NCI-H187 treated with DMSO at 0.1 percent for 48 hours (cell line): ENCODE measurements at regions not wholly inside any gene's neighbourhood (a gene's known extent, or its start where the extent isn't known, plus 50 kb on each side); places are given as distances from the start of the nearest gene placed in this dataset.

ENCODE experiments used
- DNase-seq: peaks from one replicate; lab custom pipeline; 2025; lab: John Stamatoyannopoulos, UW

DNA sequence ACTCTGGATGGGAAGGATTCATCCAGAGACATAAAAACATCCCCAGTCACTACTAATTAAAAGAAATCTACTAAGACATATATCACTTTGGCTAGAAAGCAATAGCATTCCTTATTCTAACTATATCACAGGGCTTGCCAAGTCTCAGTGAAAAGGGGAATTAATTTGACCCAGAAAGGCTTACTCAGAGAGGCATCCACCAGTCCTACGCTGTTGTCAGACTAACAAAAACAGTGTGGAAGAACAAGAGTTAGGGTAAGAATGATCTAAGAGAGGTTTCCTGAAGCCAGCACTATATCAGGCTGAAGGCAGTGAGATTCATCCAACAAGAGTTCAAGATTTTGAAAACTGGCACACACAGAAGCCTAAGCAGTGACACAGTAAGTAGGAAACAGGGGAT, 126.1 kb downstream of the GDAP2 start:
- no peak for DNase-seq

DNA sequence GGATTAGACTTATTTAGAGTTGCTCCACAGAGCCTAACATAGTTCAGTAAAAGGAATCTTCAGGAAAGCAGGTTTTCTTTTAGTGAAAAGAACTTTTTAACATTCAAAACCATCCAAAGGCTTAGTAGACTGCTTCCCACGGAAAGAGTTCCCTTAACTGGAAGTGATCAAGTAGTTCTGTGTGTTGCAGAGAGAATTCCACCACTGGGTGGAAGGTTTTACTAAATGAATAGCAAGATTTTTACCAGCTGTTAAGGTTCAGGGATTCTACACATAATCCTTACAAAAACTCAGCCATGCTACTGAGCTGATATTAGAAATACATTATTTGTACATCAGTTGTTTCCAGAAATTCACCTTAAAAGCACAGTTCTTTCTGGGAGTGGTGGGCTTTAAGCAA, 119.7 kb downstream of the GDAP2 start:
- DNase-seq = no peak

DNA sequence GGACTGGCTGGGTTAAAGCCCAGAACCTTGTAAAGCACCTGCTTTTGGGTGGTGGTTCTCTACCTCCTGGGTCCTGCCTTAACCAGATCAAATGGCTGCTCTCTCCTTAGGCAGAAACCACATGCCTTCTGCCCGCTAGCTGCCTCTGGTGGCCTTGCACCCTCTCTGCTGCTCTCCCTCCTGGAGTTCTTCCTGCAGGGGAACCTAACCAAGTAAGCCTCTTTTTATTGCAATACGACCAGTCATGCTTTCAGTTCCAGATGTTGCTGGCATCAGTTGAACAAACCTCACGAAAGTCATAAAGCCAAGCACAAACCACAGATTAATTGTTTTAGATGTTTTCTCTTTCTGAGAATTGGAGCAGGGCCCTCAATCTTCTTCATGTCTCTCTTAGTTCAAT, 118.9 kb downstream of the GDAP2 start:
- no peak for DNase-seq

DNA sequence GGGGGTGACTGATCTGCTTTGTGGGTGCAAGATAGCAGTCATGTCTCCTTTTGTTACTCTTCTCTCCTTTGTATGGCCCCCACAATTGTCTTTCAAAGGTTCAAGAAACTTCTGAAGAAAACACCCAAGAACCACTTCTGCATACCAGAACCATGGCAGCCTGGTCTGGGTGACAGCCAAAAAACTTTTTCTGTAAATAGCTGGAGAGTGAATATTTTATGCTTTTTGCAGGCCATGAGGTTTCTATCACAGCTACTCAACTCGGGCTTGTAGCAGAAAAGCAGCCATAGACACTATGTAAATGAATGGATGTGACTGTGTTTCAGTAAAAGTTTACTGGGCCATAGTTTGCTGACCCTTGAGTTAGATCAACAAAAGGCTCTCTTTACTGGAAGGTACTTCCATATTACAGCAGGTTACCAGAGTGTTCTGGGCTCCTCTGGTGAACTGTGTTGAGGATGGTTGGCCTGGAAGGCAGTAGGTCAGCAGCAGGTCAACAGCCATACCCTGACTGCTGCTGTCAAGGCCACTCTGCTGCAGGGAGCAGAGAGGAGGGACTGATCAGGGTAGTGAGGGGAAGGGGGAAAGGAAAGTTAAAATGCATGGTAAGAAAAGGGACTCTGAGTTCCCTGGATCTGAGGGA, 116.4 kb downstream of the GDAP2 start:
- no peak for DNase-seq
